Hepatocyte (in vitro differentiated cells): ENCODE measurements at regions not wholly inside any gene's neighbourhood (a gene's known extent, or its start where the extent isn't known, plus 50 kb on each side); places are given as distances from the start of the nearest gene placed in this dataset.

Experiments
- EZH2 ChIP-seq: fragments of 200-600 bp; sonication (generic); IDR thresholded peaks from 2 replicates; pipeline ENCODE4 v1.6.1; 2016; ENCODE audit warnings: antibody characterized with exemption, mild to moderate bottlenecking, borderline replicate concordance
- EZH2phosphoT487 ChIP-seq: fragments of 200-600 bp; sonication (generic); IDR thresholded peaks from one replicate; pipeline ENCODE4 v1.6.1; 2018; ENCODE audit warnings: antibody characterized with exemption, mild to moderate bottlenecking, low read depth, moderate library complexity; ENCODE audit not compliant: unreplicated experiment, severe bottlenecking
- TF ChIP-seq, protein P1 (sequence below): fragments of 200-600 bp; sonication (generic); IDR thresholded peaks from 2 replicates; pipeline ENCODE4 v1.5.1; 2016; ENCODE audit warnings: antibody characterized with exemption, mild to moderate bottlenecking; ENCODE audit not compliant: poor library complexity

DNA sequence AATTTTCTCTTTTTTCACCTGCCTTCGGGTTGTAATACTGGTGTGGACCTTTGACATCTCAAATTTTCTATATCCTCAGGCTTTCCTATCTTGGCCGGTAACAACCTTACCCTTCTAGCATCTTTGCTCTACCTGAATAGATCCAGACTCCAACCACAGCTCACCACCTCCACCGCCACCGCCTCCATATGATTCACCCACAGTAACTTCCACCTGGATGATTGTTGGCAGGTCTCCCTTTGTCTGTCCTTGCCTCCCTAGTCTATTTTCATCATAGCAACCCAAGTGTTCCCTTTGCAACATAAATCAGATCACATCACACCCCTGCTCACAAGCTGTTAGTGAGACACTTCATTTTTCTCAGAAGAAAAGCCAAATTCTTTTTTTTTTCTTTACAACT lies 525.8 kb upstream of the POU3F2 start:
- TF ChIP-seq, protein P1, sequence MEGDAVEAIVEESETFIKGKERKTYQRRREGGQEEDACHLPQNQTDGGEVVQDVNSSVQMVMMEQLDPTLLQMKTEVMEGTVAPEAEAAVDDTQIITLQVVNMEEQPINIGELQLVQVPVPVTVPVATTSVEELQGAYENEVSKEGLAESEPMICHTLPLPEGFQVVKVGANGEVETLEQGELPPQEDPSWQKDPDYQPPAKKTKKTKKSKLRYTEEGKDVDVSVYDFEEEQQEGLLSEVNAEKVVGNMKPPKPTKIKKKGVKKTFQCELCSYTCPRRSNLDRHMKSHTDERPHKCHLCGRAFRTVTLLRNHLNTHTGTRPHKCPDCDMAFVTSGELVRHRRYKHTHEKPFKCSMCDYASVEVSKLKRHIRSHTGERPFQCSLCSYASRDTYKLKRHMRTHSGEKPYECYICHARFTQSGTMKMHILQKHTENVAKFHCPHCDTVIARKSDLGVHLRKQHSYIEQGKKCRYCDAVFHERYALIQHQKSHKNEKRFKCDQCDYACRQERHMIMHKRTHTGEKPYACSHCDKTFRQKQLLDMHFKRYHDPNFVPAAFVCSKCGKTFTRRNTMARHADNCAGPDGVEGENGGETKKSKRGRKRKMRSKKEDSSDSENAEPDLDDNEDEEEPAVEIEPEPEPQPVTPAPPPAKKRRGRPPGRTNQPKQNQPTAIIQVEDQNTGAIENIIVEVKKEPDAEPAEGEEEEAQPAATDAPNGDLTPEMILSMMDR, result no peak
- TF ChIP-seq EZH2, result no peak
- no peak for TF ChIP-seq EZH2phosphoT487
